Activated CD8-positive, alpha-beta T cell treated with anti-CD3 and anti-CD28 coated beads for 36 hours (primary cell): ENCODE measurements at regions not wholly inside any gene's neighbourhood (a gene's known extent, or its start where the extent isn't known, plus 50 kb on each side); places are given as distances from the start of the nearest gene placed in this dataset.

Experiments
- ATAC-seq: fragments of 200-7000 bp; cut with Tn5 transposase; one replicate; pipeline ENCODE4 v1.10.0; 2021; ENCODE audit warnings: mild to moderate bottlenecking, moderate library complexity
- CTCF ChIA-PET: fragments of 350-600 bp; sonication (Branson Sonifier 250); formaldehyde crosslinking; loops from one replicate; lab custom pipeline; 2021; ENCODE audit warnings: antibody characterized with exemption; lab: Charles Lee
- POLR2A ChIA-PET: fragments of 350-600 bp; sonication (Branson Sonifier 250); formaldehyde crosslinking; loops from one replicate; lab custom pipeline; 2021; ENCODE audit warnings: antibody characterized with exemption; lab: Charles Lee
- DNase-seq: peaks from one replicate; pipeline ENCODE4 v3.0.0-alpha.2; 2020
- H3K27ac Mint-ChIP-seq: one replicate; pipeline ENCODE4 v1.8.0; 2021; ENCODE audit warnings: mild to moderate bottlenecking, mixed read lengths
- H3K27me3 Mint-ChIP-seq: one replicate; pipeline ENCODE4 v1.8.0; 2021; ENCODE audit warnings: mixed read lengths
- H3K36me3 Mint-ChIP-seq: one replicate; pipeline ENCODE4 v1.8.0; 2021; ENCODE audit warnings: low read depth, mixed read lengths
- H3K4me1 Mint-ChIP-seq: one replicate; pipeline ENCODE4 v1.8.0; 2021; ENCODE audit warnings: low read depth, mixed read lengths
- H3K4me3 Mint-ChIP-seq: one replicate; pipeline ENCODE4 v1.8.0; 2021; ENCODE audit warnings: mild to moderate bottlenecking, moderate library complexity, mixed read lengths
- H3K9me3 Mint-ChIP-seq: one replicate; pipeline ENCODE4 v1.8.0; 2021; ENCODE audit warnings: mixed read lengths
- CTCF ChIP-seq: fragments of 200-600 bp; IDR thresholded peaks from one replicate; pipeline ENCODE4 v1.8.0; 2022; ENCODE audit warnings: antibody characterized with exemption, mild to moderate bottlenecking
- intact Hi-C: fragments of 100-400 bp; cut with micrococcal nuclease; formaldehyde crosslinking; loops from one replicate; pipeline ENCODE4 v1.10.0; 2022

DNA sequence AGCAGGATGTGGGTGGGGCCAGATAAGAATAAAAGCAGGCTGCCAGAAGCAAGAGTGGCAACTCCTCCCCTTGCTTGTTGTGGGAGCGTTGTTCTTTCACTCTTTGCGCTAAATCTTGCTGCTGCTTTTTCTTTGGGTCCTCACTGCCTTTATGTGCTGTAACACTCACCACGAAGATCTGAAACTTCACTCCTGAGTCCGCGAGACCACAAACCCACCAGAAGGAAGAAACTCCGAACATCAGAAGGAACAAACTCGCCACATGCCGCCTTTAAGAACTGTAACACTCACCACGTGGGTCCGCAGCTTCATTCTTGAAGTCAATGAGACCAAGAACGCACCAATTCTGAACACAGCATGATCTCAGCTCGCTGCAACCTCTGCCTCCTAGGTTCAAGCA is 72.9 kb downstream of the IL12A start:
- Mint-ChIP-seq H3K4me1 (peaks cover 5% of the 10 kb centered on the region), H3K4me3 (peak overlapping the region; percentile 29), H3K36me3 (peaks cover 2% of the 10 kb centered on the region), H3K27ac (no peak overlapping the region), H3K9me3 (peaks cover 6% of the 10 kb centered on the region), H3K27me3 (peaks cover 2% of the 10 kb centered on the region)
- ChIA-PET CTCF (interaction anchor here (0.6 kb wide), 1 partner anchor 555 kb away, joined by 3 read pairs; no protein-coding TSS in a partner anchor), POLR2A (no interaction called here)
- no peak for TF ChIP-seq CTCF
- ATAC-seq (no peak), DNase-seq (peak; percentile 21)
- intact Hi-C loops: no loop called here

- no peak for TF ChIP-seq CTCF
- H3K4me1 Mint-ChIP-seq: peaks cover 5% of the 10 kb centered on the region
- no peak overlapping the region for H3K4me3 Mint-ChIP-seq
- H3K27ac Mint-ChIP-seq: no peak overlapping the region
- intact Hi-C loops: no loop called here
- ATAC-seq (peak; percentile 17), DNase-seq (peak; percentile 3)
- H3K36me3 Mint-ChIP-seq: peaks cover 2% of the 10 kb centered on the region
- H3K27me3 Mint-ChIP-seq: peaks cover 2% of the 10 kb centered on the region
- POLR2A ChIA-PET: no interaction called here
- H3K9me3 Mint-ChIP-seq: peaks cover 6% of the 10 kb centered on the region
- CTCF ChIA-PET: no interaction called here
Observed at GRCh38 chr3:160065282-160065681, 76.6 kb downstream of the IL12A start.

DNA sequence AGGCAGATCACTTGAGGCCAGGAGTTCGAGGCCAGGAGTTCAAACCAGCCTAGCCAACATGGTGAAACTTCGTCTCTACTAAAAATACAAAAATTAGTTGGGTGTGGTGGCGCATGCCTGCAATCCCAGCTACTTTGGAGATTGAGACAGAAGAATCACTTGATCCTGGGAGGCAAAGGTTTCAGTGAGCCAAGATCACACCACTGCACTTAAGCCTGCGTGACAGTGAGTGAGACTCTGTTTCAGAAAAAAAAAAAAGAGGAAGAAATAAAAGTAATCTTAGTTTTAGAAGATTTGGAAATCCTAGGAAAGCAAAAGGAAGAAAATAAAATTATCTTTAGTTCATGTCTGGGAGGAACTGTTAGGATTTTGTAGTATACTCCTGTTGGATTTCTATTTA is 77.2 kb downstream of the IL12A start:
- H3K27me3 Mint-ChIP-seq: peaks cover 2% of the 10 kb centered on the region
- no peak overlapping the region for H3K27ac Mint-ChIP-seq
- POLR2A ChIA-PET: no interaction called here
- peaks cover 5% of the 10 kb centered on the region for H3K4me1 Mint-ChIP-seq
- H3K9me3 Mint-ChIP-seq: peaks cover 6% of the 10 kb centered on the region
- DNase-seq (no peak), ATAC-seq (no peak)
- CTCF ChIA-PET: no interaction called here
- intact Hi-C loops: no loop called here
- no peak overlapping the region for H3K4me3 Mint-ChIP-seq
- no peak for TF ChIP-seq CTCF
- H3K36me3 Mint-ChIP-seq: peaks cover 2% of the 10 kb centered on the region

- TF ChIP-seq CTCF: no peak
- intact Hi-C loops: no loop called here
- ATAC-seq (no peak), DNase-seq (no peak)
- Mint-ChIP-seq H3K9me3 (no peaks in the 10 kb centered on the region), H3K36me3 (no peaks in the 10 kb centered on the region), H3K27ac (no peak overlapping the region), H3K4me1 (no peaks in the 10 kb centered on the region), H3K4me3 (no peak overlapping the region), H3K27me3 (no peaks in the 10 kb centered on the region)
- POLR2A ChIA-PET: no interaction called here
- CTCF ChIA-PET: no interaction called here
Observed at GRCh38 chr3:160069986-160070385, 81.4 kb downstream of the IL12A start.

DNA sequence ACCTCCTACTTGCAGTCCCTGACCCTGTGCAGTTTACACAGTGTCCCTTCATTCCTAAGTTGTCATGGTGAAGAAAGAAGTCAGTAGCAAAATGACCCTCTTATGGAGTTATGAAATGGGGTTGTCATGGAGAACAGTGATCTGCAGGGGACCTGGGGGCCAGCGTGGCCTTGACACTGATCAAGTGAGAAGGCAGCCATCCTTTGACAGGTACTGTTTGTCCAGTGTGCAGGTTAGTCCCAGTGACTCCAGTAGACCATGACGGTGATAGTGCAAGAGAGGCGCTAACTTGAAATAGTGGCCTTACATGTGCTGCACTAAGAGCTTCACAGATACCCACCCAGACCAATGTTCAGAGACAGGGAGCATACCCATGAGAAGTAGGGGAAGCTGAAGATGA is 87.9 kb downstream of the IL12A start:
- POLR2A ChIA-PET: no interaction called here
- no peaks in the 10 kb centered on the region for H3K9me3 Mint-ChIP-seq
- no peaks in the 10 kb centered on the region for H3K27me3 Mint-ChIP-seq
- no peaks in the 10 kb centered on the region for H3K4me1 Mint-ChIP-seq
- no peak overlapping the region for H3K27ac Mint-ChIP-seq
- CTCF ChIA-PET: interaction anchor here (1.1 kb wide), 1 partner anchor 10 kb away, joined by 3 read pairs; no protein-coding TSS in a partner anchor
- no peak for TF ChIP-seq CTCF
- intact Hi-C loops: no loop called here
- DNase-seq: no peak
- ATAC-seq: no peak
- no peak overlapping the region for H3K4me3 Mint-ChIP-seq
- no peaks in the 10 kb centered on the region for H3K36me3 Mint-ChIP-seq
